Keratinocyte (primary cell): ENCODE measurements at regions not wholly inside any gene's neighbourhood (a gene's known extent, or its start where the extent isn't known, plus 50 kb on each side); places are given as distances from the start of the nearest gene placed in this dataset.

Experiments used
- DNase-seq: peaks from one replicate; pipeline ENCODE4 v3.0.0-alpha.2; 2011; ENCODE audit warnings: low read depth, missing footprints, low spot score
- FAIRE-seq: peaks from 2 replicates; lab custom pipeline; 2011; peaks lifted over from hg19 to GRCh38; lab: Jason Lieb, UNC
- H2AFZ ChIP-seq: 2 replicates; pipeline ENCODE4 v1.6.0; 2012; ENCODE audit warnings: low read length, control low read depth, inconsistent platforms; ENCODE audit not compliant: control insufficient read depth
- H3K27ac ChIP-seq: 2 replicates; pipeline ENCODE4 v1.5.1; 2011; ENCODE audit warnings: low read length; ENCODE audit not compliant: control insufficient read depth, insufficient read depth
- H3K27me3 ChIP-seq: 3 replicates; pipeline ENCODE4 v1.6.0; 2011; ENCODE audit warnings: low read length; ENCODE audit not compliant: control insufficient read depth, insufficient read depth; ENCODE audit errors: extremely low read depth
- H3K36me3 ChIP-seq, 2 experiments: 2 replicates in 1 of 2; 3 replicates in 1 of 2; pipeline ENCODE4 v1.5.1; 2011; ENCODE audit warnings: low read length in 2 of 2, mild to moderate bottlenecking in 1 of 2; ENCODE audit not compliant: control insufficient read depth in 2 of 2, insufficient read depth in 2 of 2; ENCODE audit errors: extremely low read depth in 1 of 2
- H3K4me1 ChIP-seq: 3 replicates; pipeline ENCODE4 v1.5.1; 2011; ENCODE audit warnings: low read length; ENCODE audit not compliant: control insufficient read depth, insufficient read depth; ENCODE audit errors: extremely low read depth
- H3K4me2 ChIP-seq: 3 replicates; pipeline ENCODE4 v1.6.0; 2011; ENCODE audit warnings: low read depth, low read length; ENCODE audit not compliant: control insufficient read depth, insufficient read depth; ENCODE audit errors: extremely low read depth
- H3K4me3 ChIP-seq, 3 experiments: fragments of 200-600 bp in 1 of 3; sonication (generic) in 1 of 3; 2 replicates in 2 of 3; 3 replicates in 1 of 3; pipeline ENCODE4 v1.5.1; 2011 to 2016; ENCODE audit warnings: low read length in 3 of 3, mild to moderate bottlenecking in 3 of 3, control low read depth in 2 of 3, inconsistent platforms in 1 of 3, low read depth in 1 of 3, mixed read lengths in 1 of 3, mixed run types in 1 of 3, moderate library complexity in 1 of 3; ENCODE audit not compliant: control insufficient read depth in 2 of 3, insufficient read depth in 2 of 3; ENCODE audit errors: extremely low read depth in 1 of 3
- H3K79me2 ChIP-seq: 2 replicates; pipeline ENCODE4 v1.6.0; 2012; ENCODE audit warnings: low read length; ENCODE audit not compliant: control insufficient read depth, insufficient read depth
- H3K9ac ChIP-seq: 3 replicates; pipeline ENCODE4 v1.6.0; 2011; ENCODE audit warnings: low read length; ENCODE audit not compliant: control insufficient read depth, insufficient read depth; ENCODE audit errors: extremely low read depth
- H3K9me1 ChIP-seq: 3 replicates; pipeline ENCODE4 v1.6.0; 2011; ENCODE audit warnings: low read length; ENCODE audit not compliant: control insufficient read depth, insufficient read depth; ENCODE audit errors: extremely low read depth
- H3K9me3 ChIP-seq: 2 replicates; pipeline ENCODE4 v1.5.1; 2012; ENCODE audit warnings: low read depth, low read length; ENCODE audit not compliant: control insufficient read depth
- H4K20me1 ChIP-seq: 3 replicates; pipeline ENCODE4 v1.6.0; 2011; ENCODE audit warnings: low read length; ENCODE audit not compliant: control insufficient read depth, insufficient read depth; ENCODE audit errors: extremely low read depth
- EZH2 ChIP-seq: IDR thresholded peaks from one replicate; pipeline ENCODE4 v1.6.1; 2012; ENCODE audit warnings: inconsistent platforms, mild to moderate bottlenecking, low read length, moderate library complexity
- dilution Hi-C: fragments of 300-500 bp; cut with MboI; formaldehyde crosslinking; loops from one replicate; pipeline ENCODE4 v1.7.0; 2020; ENCODE audit warnings: low sequenced_read_pairs; ENCODE audit not compliant: extremely low pct_ligation_motif_present
- TF ChIP-seq, protein P1 (sequence below), 3 experiments: IDR thresholded peaks in 1 of 3; conservative IDR thresholded peaks in 1 of 3; optimal IDR thresholded peaks in 1 of 3; 2 replicates in 2 of 3; 3 replicates in 1 of 3; pipeline versions ENCODE3 to v1.5.1; 2011; ENCODE audit warnings: low read length in 3 of 3, mild to moderate bottlenecking in 3 of 3, moderate library complexity in 2 of 3, control low read depth in 1 of 3, inconsistent platforms in 1 of 3; ENCODE audit not compliant: insufficient read depth in 2 of 3; ENCODE audit errors: extremely low read depth in 1 of 3

DNA sequence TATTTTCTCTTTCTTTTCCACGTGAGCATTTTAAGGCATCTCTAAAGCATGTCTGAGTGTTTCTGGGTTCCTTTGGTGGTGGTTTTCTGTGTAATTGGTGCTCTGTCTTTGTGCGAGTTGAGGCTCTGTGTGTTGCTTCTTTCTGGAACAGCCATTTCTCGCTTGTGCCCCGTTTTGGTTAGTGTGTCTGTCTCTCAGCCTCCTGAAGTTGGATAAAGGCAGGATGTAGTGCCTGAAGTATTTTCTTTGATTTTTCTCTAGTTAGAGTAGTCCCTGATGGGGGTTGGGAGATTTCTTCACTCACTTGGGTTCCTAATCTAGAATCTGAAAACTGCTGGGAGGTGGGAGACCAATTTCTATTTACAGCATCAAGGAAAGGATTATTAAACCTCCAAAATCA, 129.7 kb upstream of the TMEM161B start:
- dilution Hi-C loops, result no loop called here
- no peak overlapping the region for H3K9ac ChIP-seq
- no peaks in the 10 kb centered on the region for H3K9me1 ChIP-seq
- no peaks in the 10 kb centered on the region for H3K27me3 ChIP-seq
- H3K9me3 ChIP-seq, result no peaks in the 10 kb centered on the region
- no peak overlapping the region for H3K4me3 ChIP-seq
- H3K4me1 ChIP-seq, result no peaks in the 10 kb centered on the region
- no peak for DNase-seq
- no peak overlapping the region for H3K4me2 ChIP-seq
- no peak overlapping the region for H2AFZ ChIP-seq
- TF ChIP-seq, protein P1, sequence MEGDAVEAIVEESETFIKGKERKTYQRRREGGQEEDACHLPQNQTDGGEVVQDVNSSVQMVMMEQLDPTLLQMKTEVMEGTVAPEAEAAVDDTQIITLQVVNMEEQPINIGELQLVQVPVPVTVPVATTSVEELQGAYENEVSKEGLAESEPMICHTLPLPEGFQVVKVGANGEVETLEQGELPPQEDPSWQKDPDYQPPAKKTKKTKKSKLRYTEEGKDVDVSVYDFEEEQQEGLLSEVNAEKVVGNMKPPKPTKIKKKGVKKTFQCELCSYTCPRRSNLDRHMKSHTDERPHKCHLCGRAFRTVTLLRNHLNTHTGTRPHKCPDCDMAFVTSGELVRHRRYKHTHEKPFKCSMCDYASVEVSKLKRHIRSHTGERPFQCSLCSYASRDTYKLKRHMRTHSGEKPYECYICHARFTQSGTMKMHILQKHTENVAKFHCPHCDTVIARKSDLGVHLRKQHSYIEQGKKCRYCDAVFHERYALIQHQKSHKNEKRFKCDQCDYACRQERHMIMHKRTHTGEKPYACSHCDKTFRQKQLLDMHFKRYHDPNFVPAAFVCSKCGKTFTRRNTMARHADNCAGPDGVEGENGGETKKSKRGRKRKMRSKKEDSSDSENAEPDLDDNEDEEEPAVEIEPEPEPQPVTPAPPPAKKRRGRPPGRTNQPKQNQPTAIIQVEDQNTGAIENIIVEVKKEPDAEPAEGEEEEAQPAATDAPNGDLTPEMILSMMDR (optimal IDR thresholded peaks at IDR 0.05 in 1 of 3, IDR thresholded peaks at IDR 0.05 in 1 of 3, conservative IDR thresholded peaks at IDR 0.05 in 1 of 3; ENCODE audit: extremely low read depth in 1 of 3, insufficient read depth in 2 of 3, low read length in 3 of 3), result no peak
- no peak for TF ChIP-seq EZH2
- no peaks in the 10 kb centered on the region for H3K79me2 ChIP-seq
- no peak for FAIRE-seq
- no peaks in the 10 kb centered on the region for H3K36me3 ChIP-seq
- H4K20me1 ChIP-seq, result no peaks in the 10 kb centered on the region
- no peak overlapping the region for H3K27ac ChIP-seq

DNA sequence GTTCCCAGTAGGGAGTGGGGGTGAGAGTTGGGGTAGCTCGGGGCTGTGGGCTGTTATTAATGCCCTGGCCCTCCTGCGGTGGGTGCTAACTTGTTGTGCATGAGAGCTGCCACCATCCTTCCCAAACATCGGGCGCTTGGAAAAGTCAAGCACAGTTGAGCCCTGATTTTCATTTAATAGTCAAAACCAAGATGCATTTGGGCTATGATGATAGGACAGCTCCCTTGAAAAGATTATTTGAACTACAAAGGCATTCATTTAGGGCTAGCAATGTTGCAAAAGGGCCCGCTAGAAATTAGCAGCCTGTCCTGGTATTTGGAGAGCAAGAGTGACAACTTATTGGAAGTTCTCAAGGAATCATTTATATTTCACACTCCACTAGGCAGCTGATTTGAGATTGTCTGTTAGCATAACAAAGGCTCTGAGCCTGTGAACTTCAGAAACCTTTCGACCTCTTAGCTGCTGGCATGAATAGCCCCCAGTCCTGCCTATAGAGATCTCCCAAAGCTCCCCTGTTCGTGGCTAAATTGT, 128.2 kb upstream of the TMEM161B start:
- Histone ChIP-seq H3K79me2 (no peaks in the 10 kb centered on the region), H3K4me1 (no peaks in the 10 kb centered on the region), H3K4me2 (no peak overlapping the region), H3K27me3 (no peaks in the 10 kb centered on the region), H3K27ac (no peak overlapping the region), H4K20me1 (no peaks in the 10 kb centered on the region), H3K9me3 (no peaks in the 10 kb centered on the region), H3K4me3 (no peak overlapping the region), H2AFZ (no peak overlapping the region), H3K9me1 (no peaks in the 10 kb centered on the region), H3K9ac (no peak overlapping the region), H3K36me3 (no peaks in the 10 kb centered on the region)
- dilution Hi-C loops, result no loop called here
- FAIRE-seq, result no peak
- no peak for DNase-seq
- TF ChIP-seq EZH2, result no peak
- TF ChIP-seq, protein P1 (optimal IDR thresholded peaks at IDR 0.05 in 1 of 3, IDR thresholded peaks at IDR 0.05 in 1 of 3, conservative IDR thresholded peaks at IDR 0.05 in 1 of 3; ENCODE audit: extremely low read depth in 1 of 3, insufficient read depth in 2 of 3, low read length in 3 of 3), result no peak
